ENCODE measurements at regions not wholly inside any gene's neighbourhood (a gene's known extent, or its start where the extent isn't known, plus 50 kb on each side); places are given as distances from the start of the nearest gene placed in this dataset.

DNA sequence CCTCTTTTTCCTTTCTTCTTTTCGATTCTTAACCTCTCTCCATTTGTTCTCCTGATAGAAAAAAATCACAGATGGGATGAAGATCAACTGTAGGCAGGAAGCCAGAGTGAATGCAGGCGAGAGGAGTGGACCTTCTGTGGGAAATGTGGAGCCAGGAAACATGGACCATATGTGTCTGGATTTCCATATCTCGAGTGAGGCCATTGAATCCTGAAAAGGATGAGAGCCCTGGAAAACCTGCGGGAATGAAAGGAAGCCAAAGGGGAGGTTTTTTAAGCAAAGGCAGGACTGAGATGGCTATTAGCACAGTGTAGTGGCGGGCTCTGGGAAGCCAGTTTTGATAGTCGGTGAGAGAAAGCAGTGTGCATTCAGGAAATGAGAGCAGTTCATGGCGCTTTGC is 139.5 kb upstream of the C9orf72 start:
- ChIA-PET CTCF (no interaction called here), RAD21 (ENCODE audit: unreplicated experiment) (no interaction called here), POLR2A (no interaction called here), SMC1A (ENCODE audit: uncharacterized antibody, unreplicated experiment) (no interaction called here)
- in situ Hi-C loops (cut with MboI) (no loop called here), intact Hi-C loops (cut with micrococcal nuclease; ENCODE audit: unreplicated experiment) (no loop called here)
- Histone ChIP-seq H3K9ac (ENCODE audit: control insufficient read depth, insufficient read depth, low read length) (no peak overlapping the region), H3K36me3 (ENCODE audit: control insufficient read depth in 2 of 2, insufficient read depth in 2 of 2, low read length in 1 of 2) (no peaks in the 10 kb centered on the region), H3K27me3 (replicated peaks in 1 of 2; ENCODE audit: control insufficient read depth in 2 of 2, insufficient read depth in 2 of 2, low read length in 1 of 2) (no peaks in the 10 kb centered on the region; a peak in 1 of 4 replicates), H4K20me1 (ENCODE audit: control insufficient read depth, insufficient read depth) (no peaks in the 10 kb centered on the region), H3K4me2 (ENCODE audit: control insufficient read depth, insufficient read depth) (no peak overlapping the region), H3K9me3 (replicated peaks; ENCODE audit: control insufficient read depth, insufficient read depth, low read length) (no peaks in the 10 kb centered on the region), H3K79me2 (ENCODE audit: control insufficient read depth, insufficient read depth, low read length) (no peaks in the 10 kb centered on the region), H2AFZ (ENCODE audit: control insufficient read depth, low read depth, low read length) (no peak overlapping the region), H3K4me1 (ENCODE audit: control insufficient read depth, insufficient read depth, low read length) (no peaks in the 10 kb centered on the region), H3K4me3 (no peak overlapping the region), H3K27ac (ENCODE audit: control insufficient read depth, insufficient read depth) (no peak overlapping the region)
- ATAC-seq (no peak), FAIRE-seq (no peak), DNase-seq (ENCODE audit: low read depth, low spot score) (no peak)
- TF ChIP-seq USF2 (IDR thresholded peaks at IDR 0.05; ENCODE audit: borderline replicate concordance, low read depth, low read length) (no peak), SUPT20H (IDR thresholded peaks at IDR 0.05; ENCODE audit: borderline replicate concordance, control insufficient read depth, low read depth, low read length) (no peak), TBL1XR1 (IDR thresholded peaks at IDR 0.05; ENCODE audit: low read depth, low read length) (no peak), IKZF1 (conservative IDR thresholded peaks at IDR 0.05) (no peak), NFYB (IDR thresholded peaks at IDR 0.05; ENCODE audit: insufficient read depth, low read depth, low read length) (no peak), PAX8 (IDR thresholded peaks at IDR 0.05) (no peak), EGR1 (IDR thresholded peaks at IDR 0.05; ENCODE audit: borderline replicate concordance in 1 of 2, low read depth in 2 of 2, low read length in 2 of 2) (no peak), NRF1 (conservative IDR thresholded peaks at IDR 0.05; ENCODE audit: low read depth, low read length) (no peak), EP300 (IDR thresholded peaks at IDR 0.05; ENCODE audit: borderline replicate concordance in 1 of 2, control insufficient read depth in 1 of 2, low read depth in 2 of 2, low read length in 2 of 2) (no peak), MYB (IDR thresholded peaks at IDR 0.05; ENCODE audit: borderline replicate concordance, low read depth, low read length) (no peak), SMARCA5 (IDR thresholded peaks at IDR 0.05) (no peak), POLR2A (IDR thresholded peaks at IDR 0.05; ENCODE audit: low read depth, low read length) (no peak), KLF5 (IDR thresholded peaks at IDR 0.05; ENCODE audit: partially characterized antibody) (no peak), MEF2A (IDR thresholded peaks at IDR 0.05; ENCODE audit: insufficient read depth, low read depth, low read length) (no peak), SKIL (IDR thresholded peaks at IDR 0.05; ENCODE audit: low read depth, poor library complexity, severe bottlenecking) (no peak), STAT1 (conservative IDR thresholded peaks at IDR 0.05) (no peak)
- TF ChIP-seq, protein P1, sequence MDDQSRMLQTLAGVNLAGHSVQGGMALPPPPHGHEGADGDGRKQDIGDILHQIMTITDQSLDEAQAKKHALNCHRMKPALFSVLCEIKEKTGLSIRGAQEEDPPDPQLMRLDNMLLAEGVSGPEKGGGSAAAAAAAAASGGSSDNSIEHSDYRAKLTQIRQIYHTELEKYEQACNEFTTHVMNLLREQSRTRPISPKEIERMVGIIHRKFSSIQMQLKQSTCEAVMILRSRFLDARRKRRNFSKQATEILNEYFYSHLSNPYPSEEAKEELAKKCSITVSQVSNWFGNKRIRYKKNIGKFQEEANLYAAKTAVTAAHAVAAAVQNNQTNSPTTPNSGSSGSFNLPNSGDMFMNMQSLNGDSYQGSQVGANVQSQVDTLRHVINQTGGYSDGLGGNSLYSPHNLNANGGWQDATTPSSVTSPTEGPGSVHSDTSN (IDR thresholded peaks at IDR 0.05; ENCODE audit: insufficient replicate concordance, low read depth, low read length), result no peak
- TF ChIP-seq, protein P2, sequence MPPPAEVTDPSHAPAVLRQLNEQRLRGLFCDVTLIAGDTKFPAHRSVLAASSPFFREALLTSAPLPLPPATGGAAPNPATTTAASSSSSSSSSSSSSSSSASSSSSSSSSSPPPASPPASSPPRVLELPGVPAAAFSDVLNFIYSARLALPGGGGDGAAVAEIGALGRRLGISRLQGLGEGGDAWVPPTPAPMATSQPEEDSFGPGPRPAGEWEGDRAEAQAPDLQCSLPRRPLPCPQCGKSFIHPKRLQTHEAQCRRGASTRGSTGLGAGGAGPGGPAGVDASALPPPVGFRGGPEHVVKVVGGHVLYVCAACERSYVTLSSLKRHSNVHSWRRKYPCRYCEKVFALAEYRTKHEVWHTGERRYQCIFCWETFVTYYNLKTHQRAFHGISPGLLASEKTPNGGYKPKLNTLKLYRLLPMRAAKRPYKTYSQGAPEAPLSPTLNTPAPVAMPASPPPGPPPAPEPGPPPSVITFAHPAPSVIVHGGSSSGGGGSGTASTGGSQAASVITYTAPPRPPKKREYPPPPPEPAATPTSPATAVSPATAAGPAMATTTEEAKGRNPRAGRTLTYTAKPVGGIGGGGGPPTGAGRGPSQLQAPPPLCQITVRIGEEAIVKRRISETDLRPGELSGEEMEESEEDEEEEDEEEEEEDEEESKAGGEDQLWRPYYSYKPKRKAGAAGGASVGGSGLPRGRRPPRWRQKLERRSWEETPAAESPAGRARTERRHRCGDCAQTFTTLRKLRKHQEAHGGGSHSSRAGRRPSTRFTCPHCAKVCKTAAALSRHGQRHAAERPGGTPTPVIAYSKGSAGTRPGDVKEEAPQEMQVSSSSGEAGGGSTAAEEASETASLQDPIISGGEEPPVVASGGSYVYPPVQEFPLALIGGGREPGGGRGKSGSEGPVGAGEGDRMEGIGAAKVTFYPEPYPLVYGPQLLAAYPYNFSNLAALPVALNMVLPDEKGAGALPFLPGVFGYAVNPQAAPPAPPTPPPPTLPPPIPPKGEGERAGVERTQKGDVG (CRISPR knock-in tag; IDR thresholded peaks at IDR 0.05), result no peak
- no TSS peak for BruUV-seq (replicated peaks)
- WGBS (ENCODE audit: insufficient coverage, insufficient replicate concordance, low lambda C conversion rate, missing lambda C conversion rate), result 17% methylated on average over 7 of the region's 7 CpGs
